Fibroblast of pulmonary artery (primary cell): ENCODE measurements at regions not wholly inside any gene's neighbourhood (a gene's known extent, or its start where the extent isn't known, plus 50 kb on each side); places are given as distances from the start of the nearest gene placed in this dataset.

Source experiments
- DNase-seq: peaks from one replicate; pipeline ENCODE4 v3.0.0-alpha.2; 2010; ENCODE audit warnings: low read depth
- H3K4me3 ChIP-seq: replicated peaks from 2 replicates; pipeline ENCODE4 v1.5.1; 2011; ENCODE audit warnings: low read depth, mild to moderate bottlenecking, control low read depth, low read length, moderate library complexity
- TF ChIP-seq, protein P1 (sequence below): IDR thresholded peaks from 2 replicates; pipeline ENCODE4 v1.5.1; 2011; ENCODE audit warnings: mild to moderate bottlenecking, control low read depth, low read length, inconsistent platforms; ENCODE audit errors: missing control alignments

DNA sequence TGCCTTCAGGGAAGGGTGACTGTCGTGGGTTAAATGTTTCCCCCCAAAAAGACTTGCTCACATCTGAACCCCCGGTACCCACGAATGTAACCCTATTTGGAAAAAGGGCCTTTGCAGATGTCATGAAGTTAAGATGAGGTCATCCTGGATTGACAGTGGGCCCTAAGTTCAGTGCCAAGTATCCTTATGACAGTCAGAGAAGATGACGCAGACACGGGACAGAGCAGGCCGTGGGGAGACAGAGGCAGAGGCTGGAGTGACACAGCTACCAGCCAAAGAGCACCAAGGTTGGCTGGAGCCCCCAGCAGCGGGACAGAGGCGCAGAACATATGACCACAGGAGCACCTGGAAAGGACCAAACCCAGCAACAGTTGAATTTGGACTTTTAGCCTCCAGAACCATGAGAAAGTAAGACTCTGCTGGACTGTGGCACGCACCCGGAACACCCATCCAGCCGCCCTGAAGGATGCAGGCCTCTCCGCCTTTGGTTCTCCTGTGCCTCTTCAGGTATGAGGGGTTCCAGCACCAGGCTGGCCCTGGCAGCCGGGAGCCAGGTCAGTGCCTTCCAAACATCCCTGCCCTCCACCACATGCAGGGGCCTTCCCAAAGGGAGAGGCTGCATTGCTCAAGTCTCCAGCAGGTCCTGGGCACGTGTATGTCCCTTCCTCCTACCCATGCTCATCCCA, 104.0 kb downstream of the FOXL1 start:
- TF ChIP-seq, protein P1, sequence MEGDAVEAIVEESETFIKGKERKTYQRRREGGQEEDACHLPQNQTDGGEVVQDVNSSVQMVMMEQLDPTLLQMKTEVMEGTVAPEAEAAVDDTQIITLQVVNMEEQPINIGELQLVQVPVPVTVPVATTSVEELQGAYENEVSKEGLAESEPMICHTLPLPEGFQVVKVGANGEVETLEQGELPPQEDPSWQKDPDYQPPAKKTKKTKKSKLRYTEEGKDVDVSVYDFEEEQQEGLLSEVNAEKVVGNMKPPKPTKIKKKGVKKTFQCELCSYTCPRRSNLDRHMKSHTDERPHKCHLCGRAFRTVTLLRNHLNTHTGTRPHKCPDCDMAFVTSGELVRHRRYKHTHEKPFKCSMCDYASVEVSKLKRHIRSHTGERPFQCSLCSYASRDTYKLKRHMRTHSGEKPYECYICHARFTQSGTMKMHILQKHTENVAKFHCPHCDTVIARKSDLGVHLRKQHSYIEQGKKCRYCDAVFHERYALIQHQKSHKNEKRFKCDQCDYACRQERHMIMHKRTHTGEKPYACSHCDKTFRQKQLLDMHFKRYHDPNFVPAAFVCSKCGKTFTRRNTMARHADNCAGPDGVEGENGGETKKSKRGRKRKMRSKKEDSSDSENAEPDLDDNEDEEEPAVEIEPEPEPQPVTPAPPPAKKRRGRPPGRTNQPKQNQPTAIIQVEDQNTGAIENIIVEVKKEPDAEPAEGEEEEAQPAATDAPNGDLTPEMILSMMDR: no peak
- no peak overlapping the region for H3K4me3 ChIP-seq
- DNase-seq: no peak

DNA sequence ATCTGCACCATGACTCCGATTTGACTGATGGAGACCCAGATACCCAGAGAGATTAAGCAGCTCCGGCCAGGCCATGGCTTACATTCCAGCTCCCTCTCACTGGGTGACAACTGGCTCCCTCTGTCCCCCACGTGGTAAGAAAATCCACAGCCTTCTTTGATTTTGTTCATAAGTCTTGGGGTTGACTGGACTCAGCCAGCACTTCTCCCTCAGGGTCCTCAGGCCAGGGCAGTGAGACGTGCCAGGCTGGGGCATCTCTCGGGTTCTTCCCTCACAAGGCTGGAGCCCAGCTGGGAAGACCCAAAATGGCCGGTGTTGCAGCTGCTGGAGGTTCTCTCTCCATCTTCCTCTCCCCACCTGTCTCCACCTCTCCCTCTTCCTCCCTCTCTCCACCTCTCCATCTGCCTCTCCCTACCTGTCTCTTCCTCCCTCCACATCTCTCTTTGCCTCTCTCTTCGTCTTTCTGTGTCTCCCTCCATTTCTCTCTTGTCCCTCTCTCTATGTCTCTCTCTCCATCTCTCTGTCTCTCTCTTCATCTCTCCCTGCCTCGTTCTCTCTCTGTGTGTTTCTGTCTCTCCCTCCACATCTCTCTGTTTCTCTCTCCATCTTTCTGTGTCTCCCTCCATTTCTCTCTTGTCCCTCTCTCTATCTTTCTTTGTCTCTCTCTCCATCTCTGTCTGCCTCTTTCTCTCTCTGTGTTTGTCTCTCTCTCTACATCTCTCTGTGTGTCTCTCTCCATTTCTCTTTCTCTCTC, 105.3 kb downstream of the FOXL1 start:
- TF ChIP-seq, protein P1: no peak

DNA sequence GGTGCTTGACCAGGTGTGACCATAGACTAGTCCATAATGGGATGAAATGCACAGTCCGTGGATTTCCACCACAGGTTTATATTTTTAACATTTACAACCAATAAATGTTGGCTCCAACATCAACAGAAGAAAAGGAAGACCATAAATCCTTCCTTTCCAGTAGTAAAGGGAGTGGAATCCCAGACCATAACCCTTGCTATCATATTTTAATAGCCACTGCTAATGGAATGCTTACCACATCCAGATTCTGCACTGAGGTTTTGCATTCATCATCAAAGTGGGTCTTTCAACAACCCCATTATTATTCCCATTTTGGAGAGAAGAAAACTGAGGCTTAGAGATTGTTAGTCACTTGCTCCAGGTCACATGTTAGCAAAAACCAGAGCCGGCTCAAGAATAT, 106.7 kb downstream of the FOXL1 start:
- no peak for DNase-seq
- no peak overlapping the region for H3K4me3 ChIP-seq
- TF ChIP-seq, protein P1: no peak

More for the DNA sequence above, 105.3 kb downstream of the FOXL1 start:
- DNase-seq: no peak
- H3K4me3 ChIP-seq: no peak overlapping the region

DNA sequence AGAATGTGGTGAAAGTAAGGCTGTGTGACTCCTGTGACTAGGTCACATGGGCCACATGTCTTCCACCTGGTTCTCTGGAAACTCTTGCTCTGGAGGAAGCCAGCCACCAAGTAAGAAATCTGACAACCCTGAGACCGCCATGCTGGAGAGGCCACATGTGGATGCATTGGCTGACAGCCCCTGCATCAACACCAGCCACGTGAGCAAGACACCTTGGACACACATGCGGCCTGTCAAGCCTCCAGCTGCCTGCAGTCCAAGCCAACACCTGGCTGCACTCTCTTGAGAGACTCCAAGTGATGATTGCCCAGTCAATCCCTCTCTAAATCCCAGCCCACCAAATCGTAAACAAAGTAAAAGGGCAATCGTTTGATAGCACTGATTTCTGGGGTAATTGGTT, 112.6 kb downstream of the FOXL1 start:
- DNase-seq: no peak
- TF ChIP-seq, protein P1: no peak
- H3K4me3 ChIP-seq: no peak overlapping the region

DNA sequence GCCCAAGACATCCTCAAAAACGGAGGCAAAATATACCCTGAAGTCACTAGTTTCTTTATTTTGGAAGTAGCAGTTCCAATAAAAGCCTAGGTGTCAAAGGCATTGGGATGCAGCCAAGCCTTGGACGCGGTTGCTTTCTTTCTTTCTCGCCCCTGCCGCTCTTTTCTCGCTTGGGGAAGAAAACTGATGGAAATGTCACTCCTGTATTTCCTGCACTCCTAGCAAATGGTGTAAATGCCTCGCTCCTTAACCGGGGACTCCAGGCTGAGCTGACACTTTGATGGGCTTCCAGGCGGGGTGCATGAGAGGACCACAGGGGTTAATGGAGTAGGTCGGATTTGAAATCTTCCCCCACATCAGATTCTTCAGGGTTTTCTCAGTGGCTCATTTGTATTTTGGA, 114.1 kb downstream of the FOXL1 start:
- DNase-seq: no peak
- TF ChIP-seq, protein P1: no peak
- H3K4me3 ChIP-seq: no peak overlapping the region

DNA sequence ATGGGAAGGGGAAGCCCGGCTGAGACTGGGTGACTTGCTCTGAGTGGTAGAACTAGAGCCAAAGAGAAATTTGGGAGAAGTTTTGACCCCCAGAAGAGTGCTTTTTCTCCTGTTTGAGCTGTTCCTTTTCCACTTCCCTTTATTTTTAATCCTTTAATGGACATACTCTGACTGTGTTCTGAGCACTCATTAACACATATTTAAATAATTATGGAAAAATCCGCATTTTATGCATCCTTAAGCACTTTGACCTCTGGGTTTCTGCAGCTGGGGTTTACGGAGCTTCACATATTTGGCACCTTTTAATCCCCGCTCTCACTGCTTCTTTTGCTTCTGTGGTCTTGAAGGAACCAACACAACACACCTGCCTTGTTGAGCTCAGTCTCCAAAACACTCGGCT, 114.7 kb downstream of the FOXL1 start:
- TF ChIP-seq, protein P1: no peak
- H3K4me3 ChIP-seq: no peak overlapping the region
- no peak for DNase-seq

DNA sequence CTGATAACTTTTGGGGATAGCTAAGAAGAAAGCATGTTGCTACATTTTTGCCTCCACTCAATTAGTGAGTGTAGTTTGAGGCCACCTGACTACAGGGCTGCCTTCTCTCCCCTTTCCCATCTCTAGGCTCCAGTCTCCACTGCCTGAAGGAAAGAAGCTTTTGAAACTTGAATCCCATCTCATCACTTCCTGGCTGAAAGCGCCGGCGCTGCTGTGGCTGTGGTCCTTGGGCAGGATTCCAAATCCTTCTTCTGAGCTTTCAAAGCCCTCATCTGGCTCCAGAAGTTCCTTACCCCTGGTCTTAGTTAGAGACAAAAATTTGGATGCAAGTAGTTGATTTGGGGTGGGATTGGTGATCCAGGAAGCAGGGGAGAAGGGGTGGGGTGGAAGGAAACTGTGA, 119.4 kb downstream of the FOXL1 start:
- DNase-seq: peak; percentile 53
- H3K4me3 ChIP-seq: no peak overlapping the region
- TF ChIP-seq, protein P1: no peak
